ENCODE measurements at regions not wholly inside any gene's neighbourhood (a gene's known extent, or its start where the extent isn't known, plus 50 kb on each side); places are given as distances from the start of the nearest gene placed in this dataset.

- TF ChIP-seq CTCF (IDR thresholded peaks at IDR 0.05) (no peak), POLR2A (IDR thresholded peaks at IDR 0.05) (no peak)
Measured at GRCh38 chr11:42975180-42975529, 336.6 kb upstream of the API5 start.

All from esophagus squamous epithelium (tissue), 4 donors.